HCT116 (cell line): ENCODE measurements at regions not wholly inside any gene's neighbourhood (a gene's known extent, or its start where the extent isn't known, plus 50 kb on each side); places are given as distances from the start of the nearest gene placed in this dataset.

Source experiments
- ATAC-seq: fragments of 200-7000 bp; cut with Tn5 transposase; 2 replicates; pipeline ENCODE4 v1.9.1; 2020; ENCODE audit warnings: mild to moderate bottlenecking, moderate library complexity
- BruUV-seq: library from RNA; stranded (reverse); fragments of 400-500 nt; replicated peaks from 2 replicates; lab custom pipeline; 2021; lab: Mats Ljungman, UMichigan
- CTCF ChIA-PET: fragments of 300-600 bp; sonication (Branson Sonifier 250); formaldehyde crosslinking; loops from one replicate; lab custom pipeline; 2021; ENCODE audit warnings: antibody characterized with exemption; lab: Charles Lee
- POLR2A ChIA-PET: fragments of 300-600, 350-600 bp; sonication (Branson Sonifier 250); formaldehyde crosslinking; loops from one replicate; lab custom pipeline; 2021; ENCODE audit warnings: antibody characterized with exemption; lab: Charles Lee
- RAD21 ChIA-PET, 2 experiments: fragments of 300-600 bp; sonication (Branson Sonifier 250); formaldehyde crosslinking; loops; one replicate each; lab custom pipeline; 2023; ENCODE audit warnings: low total read pairs in 2 of 2; ENCODE audit not compliant: uncharacterized antibody in 2 of 2, unreplicated experiment in 2 of 2, low non-redundant PET in 1 of 2; lab: Charles Lee
- DNase-seq: peaks from one replicate; pipeline ENCODE4 v3.0.0-alpha.2; 2010; ENCODE audit warnings: low read depth, low spot score
- H2AFZ ChIP-seq: fragments of 200-600 bp; shearing (Covaris generic), sonication (generic); 2 replicates; pipeline ENCODE4 v1.6.1; 2017; ENCODE audit warnings: low read depth, mixed run types, mixed read lengths, antibody characterized with exemption, low read length; ENCODE audit not compliant: poor library complexity, severe bottlenecking
- H3K27ac ChIP-seq: 2 replicates; pipeline ENCODE4 v1.5.1; 2012; ENCODE audit warnings: low read depth, low read length
- H3K27me3 ChIP-seq: fragments of 200-600 bp; sonication (generic); 2 replicates; pipeline ENCODE4 v1.6.1; 2016; ENCODE audit warnings: mixed run types, low read length, mixed read lengths; ENCODE audit not compliant: insufficient read depth
- H3K36me3 ChIP-seq, 2 experiments: fragments of 200-500 bp in 1 of 2; fragments of 200-600 bp in 1 of 2; sonication (Bioruptor generic) in 1 of 2; sonication (generic) in 1 of 2; 2 replicates each; pipeline versions ENCODE4 v1.5.1 to v1.6.1; 2014 to 2016; ENCODE audit warnings: low read length in 2 of 2, inconsistent platforms in 1 of 2, mixed read lengths in 1 of 2, mixed run types in 1 of 2; ENCODE audit not compliant: insufficient read depth in 2 of 2, control insufficient read depth in 1 of 2
- H3K4me1 ChIP-seq, 2 experiments: fragments of 200-600 bp in 1 of 2; sonication (generic) in 1 of 2; 2 replicates each; pipeline versions ENCODE4 v1.5.1 to v1.6.1; 2012 to 2017; ENCODE audit warnings: low read length in 2 of 2, inconsistent platforms in 1 of 2, mild to moderate bottlenecking in 1 of 2, mixed read lengths in 1 of 2, mixed run types in 1 of 2, moderate library complexity in 1 of 2; ENCODE audit not compliant: insufficient read depth in 2 of 2, control insufficient read depth in 1 of 2
- H3K4me2 ChIP-seq: fragments of 200-600 bp; sonication (generic); 2 replicates; pipeline ENCODE4 v1.6.1; 2017; ENCODE audit warnings: mixed run types, low read length, mixed read lengths
- H3K4me3 ChIP-seq, 2 experiments: fragments of 200-600 bp in 1 of 2; sonication (generic) in 1 of 2; replicated peaks in 1 of 2; 2 replicates each; pipeline ENCODE4 v1.5.1; 2011 to 2016; ENCODE audit warnings: low read length in 2 of 2, control low read depth in 1 of 2, low read depth in 1 of 2, mild to moderate bottlenecking in 1 of 2, mixed read lengths in 1 of 2, mixed run types in 1 of 2
- H3K79me2 ChIP-seq: fragments of 200-600 bp; sonication (generic); 2 replicates; pipeline ENCODE4 v1.6.1; 2017; ENCODE audit warnings: mild to moderate bottlenecking, mixed run types, low read length, moderate library complexity, mixed read lengths; ENCODE audit not compliant: insufficient read depth
- H3K9ac ChIP-seq: fragments of 200-600 bp; sonication (generic); 2 replicates; pipeline ENCODE4 v1.6.1; 2016; ENCODE audit warnings: low read length, mixed read lengths
- H3K9me2 ChIP-seq: fragments of 200-600 bp; sonication (generic), shearing (Covaris generic); 2 replicates; pipeline ENCODE4 v1.6.1; 2017; ENCODE audit warnings: mixed run types, mild to moderate bottlenecking, moderate library complexity; ENCODE audit not compliant: insufficient read depth
- H3K9me3 ChIP-seq, 2 experiments: fragments of 200-500 bp in 1 of 2; fragments of 200-600 bp in 1 of 2; sonication (Bioruptor generic) in 1 of 2; sonication (generic) in 1 of 2; 2 replicates each; pipeline ENCODE4 v1.6.1; 2014 to 2017; ENCODE audit warnings: low read length in 2 of 2, mixed read lengths in 2 of 2, inconsistent platforms in 1 of 2, low read depth in 1 of 2, mild to moderate bottlenecking in 1 of 2, mixed run types in 1 of 2, moderate library complexity in 1 of 2; ENCODE audit not compliant: control insufficient read depth in 1 of 2, insufficient read depth in 1 of 2
- H4K20me1 ChIP-seq: fragments of 200-600 bp; sonication (generic), shearing (Covaris generic); 2 replicates; pipeline ENCODE4 v1.6.1; 2017; ENCODE audit warnings: mixed run types, mild to moderate bottlenecking, moderate library complexity; ENCODE audit not compliant: insufficient read depth
- CBX3 ChIP-seq: IDR thresholded peaks from 2 replicates; pipeline ENCODE4 v1.6.1; 2012; ENCODE audit warnings: low read depth
- CEBPB ChIP-seq: IDR thresholded peaks from 2 replicates; pipeline ENCODE4 v1.6.1; 2012; ENCODE audit warnings: low read depth
- EGR1 ChIP-seq: IDR thresholded peaks from 2 replicates; pipeline ENCODE4 v1.6.1; 2012; ENCODE audit warnings: low read depth
- ELF1 ChIP-seq: IDR thresholded peaks from 2 replicates; pipeline ENCODE4 v1.6.1; 2012; ENCODE audit warnings: low read depth, borderline replicate concordance
- EZH2 ChIP-seq: fragments of 200-600 bp; sonication (generic); IDR thresholded peaks from 2 replicates; pipeline ENCODE4 v1.6.1; 2017; ENCODE audit warnings: antibody characterized with exemption, mixed run types
- EZH2phosphoT487 ChIP-seq: fragments of 200-600 bp; IDR thresholded peaks from 2 replicates; pipeline ENCODE4 v1.6.1; 2018; ENCODE audit warnings: antibody characterized with exemption, borderline replicate concordance
- FOSL1 ChIP-seq: IDR thresholded peaks from 2 replicates; pipeline ENCODE4 v1.6.1; 2012; ENCODE audit warnings: low read depth
- POLR2AphosphoS5 ChIP-seq: IDR thresholded peaks from 2 replicates; pipeline ENCODE4 v1.6.1; 2011; ENCODE audit warnings: mild to moderate bottlenecking, low read depth, low read length, moderate library complexity
- RAD21 ChIP-seq: IDR thresholded peaks from 2 replicates; pipeline ENCODE4 v1.6.1; 2012; ENCODE audit warnings: low read depth, mild to moderate bottlenecking
- SIN3A ChIP-seq: IDR thresholded peaks from 2 replicates; pipeline ENCODE4 v1.6.1; 2012; ENCODE audit warnings: low read depth
- SP1 ChIP-seq: IDR thresholded peaks from 2 replicates; pipeline ENCODE4 v1.6.1; 2012; ENCODE audit warnings: low read depth
- SRF ChIP-seq: IDR thresholded peaks from 2 replicates; pipeline ENCODE4 v1.6.1; 2012; ENCODE audit warnings: low read depth
- YY1 ChIP-seq: IDR thresholded peaks from 2 replicates; pipeline ENCODE4 v1.6.1; 2011; ENCODE audit warnings: low read length, low read depth, moderate library complexity, mild to moderate bottlenecking; ENCODE audit not compliant: insufficient replicate concordance; ENCODE audit errors: extremely low read depth
- ZNF274 ChIP-seq: fragments of 200-500 bp; sonication (Bioruptor generic); IDR thresholded peaks from 2 replicates; pipeline ENCODE4 v1.6.1; 2014; ENCODE audit warnings: mild to moderate bottlenecking, low read depth, low read length, inconsistent platforms
- intact Hi-C: fragments of 100-400 bp; cut with micrococcal nuclease; formaldehyde crosslinking; loops from 2 replicates; pipeline ENCODE4 v1.10.0; 2022
- TF ChIP-seq, protein P1 (sequence below): IDR thresholded peaks from 2 replicates; pipeline ENCODE4 v1.6.1; 2012
- TF ChIP-seq, protein P2 (sequence below): IDR thresholded peaks from 2 replicates; pipeline ENCODE4 v1.6.1; 2012; ENCODE audit warnings: low read depth
- TF ChIP-seq, protein P3 (sequence below): IDR thresholded peaks from 2 replicates; pipeline ENCODE4 v1.6.1; 2012
- TF ChIP-seq, protein P4 (sequence below): IDR thresholded peaks from 2 replicates; pipeline ENCODE4 v1.6.1; 2011; ENCODE audit warnings: mild to moderate bottlenecking, low read length, moderate library complexity; ENCODE audit not compliant: insufficient replicate concordance; ENCODE audit errors: extremely low read depth

DNA sequence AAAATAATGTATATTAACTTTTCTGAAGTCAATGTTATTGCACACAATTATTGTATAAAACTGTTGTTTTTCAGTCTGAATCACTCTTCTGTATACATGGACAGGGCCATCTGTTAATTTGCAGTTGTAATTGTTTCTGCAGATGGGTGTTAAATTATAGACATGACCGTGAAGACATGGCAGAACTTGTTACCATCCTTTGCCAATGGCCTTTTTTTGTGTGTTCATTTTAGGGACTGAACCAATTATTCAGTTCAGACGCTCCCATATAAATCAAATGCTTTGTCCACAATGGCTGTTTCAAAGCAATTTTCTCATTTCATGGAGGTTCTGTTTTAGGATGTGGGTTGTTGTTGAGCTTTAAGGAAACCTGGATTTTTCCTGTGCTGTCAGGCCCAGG is 533.7 kb downstream of the DOK5 start (continued):
- TF ChIP-seq SIN3A = no peak
- TF ChIP-seq, all 23 proteins: peak for 0

DNA sequence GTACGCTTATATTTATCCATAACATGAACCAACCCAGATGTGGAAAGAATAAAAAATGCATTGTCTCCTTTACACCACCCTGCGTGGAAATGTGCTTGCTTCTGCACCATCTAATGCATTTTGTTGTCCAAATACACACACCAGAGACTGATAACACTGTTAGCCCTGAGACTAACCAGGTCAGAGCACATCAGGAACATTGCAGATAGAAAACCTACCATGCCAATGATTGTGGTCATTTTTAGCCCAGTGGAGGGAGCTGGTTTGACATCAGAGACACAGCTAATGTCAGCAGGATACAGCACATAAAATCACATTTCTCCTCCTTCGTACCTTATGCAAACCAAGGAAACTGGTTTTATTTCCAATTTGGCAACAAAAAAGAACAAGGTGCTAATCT is 528.7 kb downstream of the DOK5 start:
- Histone ChIP-seq H3K9me2 (no peaks in the 10 kb centered on the region), H2AFZ (no peak overlapping the region), H3K9ac (no peak overlapping the region), H3K4me2 (no peak overlapping the region), H4K20me1 (no peaks in the 10 kb centered on the region), H3K27ac (no peak overlapping the region), H3K27me3 (no peaks in the 10 kb centered on the region), H3K79me2 (no peaks in the 10 kb centered on the region), H3K4me3 (no peak overlapping the region), H3K4me1 (no peaks in the 10 kb centered on the region), H3K36me3 (no peaks in the 10 kb centered on the region), H3K9me3 (peaks cover 14 to 21% of the 10 kb centered on the region in 2 experiments; a peak in 2 of 4 replicates)
- POLR2A ChIA-PET = no interaction called here
- BruUV-seq = no TSS peak
- intact Hi-C loops = no loop called here
- CTCF ChIA-PET = no interaction called here
- TF ChIP-seq FOSL1 = no peak
- no peak for TF ChIP-seq CEBPB
- TF ChIP-seq, protein P1, sequence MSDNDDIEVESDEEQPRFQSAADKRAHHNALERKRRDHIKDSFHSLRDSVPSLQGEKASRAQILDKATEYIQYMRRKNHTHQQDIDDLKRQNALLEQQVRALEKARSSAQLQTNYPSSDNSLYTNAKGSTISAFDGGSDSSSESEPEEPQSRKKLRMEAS = no peak
- TF ChIP-seq YY1 = no peak
- no peak for TF ChIP-seq EZH2
- no peak for TF ChIP-seq ZNF274
- no peak for TF ChIP-seq ELF1
- no peak for TF ChIP-seq CBX3
- no peak for TF ChIP-seq SP1
- no peak for TF ChIP-seq EZH2phosphoT487
- TF ChIP-seq, protein P2, sequence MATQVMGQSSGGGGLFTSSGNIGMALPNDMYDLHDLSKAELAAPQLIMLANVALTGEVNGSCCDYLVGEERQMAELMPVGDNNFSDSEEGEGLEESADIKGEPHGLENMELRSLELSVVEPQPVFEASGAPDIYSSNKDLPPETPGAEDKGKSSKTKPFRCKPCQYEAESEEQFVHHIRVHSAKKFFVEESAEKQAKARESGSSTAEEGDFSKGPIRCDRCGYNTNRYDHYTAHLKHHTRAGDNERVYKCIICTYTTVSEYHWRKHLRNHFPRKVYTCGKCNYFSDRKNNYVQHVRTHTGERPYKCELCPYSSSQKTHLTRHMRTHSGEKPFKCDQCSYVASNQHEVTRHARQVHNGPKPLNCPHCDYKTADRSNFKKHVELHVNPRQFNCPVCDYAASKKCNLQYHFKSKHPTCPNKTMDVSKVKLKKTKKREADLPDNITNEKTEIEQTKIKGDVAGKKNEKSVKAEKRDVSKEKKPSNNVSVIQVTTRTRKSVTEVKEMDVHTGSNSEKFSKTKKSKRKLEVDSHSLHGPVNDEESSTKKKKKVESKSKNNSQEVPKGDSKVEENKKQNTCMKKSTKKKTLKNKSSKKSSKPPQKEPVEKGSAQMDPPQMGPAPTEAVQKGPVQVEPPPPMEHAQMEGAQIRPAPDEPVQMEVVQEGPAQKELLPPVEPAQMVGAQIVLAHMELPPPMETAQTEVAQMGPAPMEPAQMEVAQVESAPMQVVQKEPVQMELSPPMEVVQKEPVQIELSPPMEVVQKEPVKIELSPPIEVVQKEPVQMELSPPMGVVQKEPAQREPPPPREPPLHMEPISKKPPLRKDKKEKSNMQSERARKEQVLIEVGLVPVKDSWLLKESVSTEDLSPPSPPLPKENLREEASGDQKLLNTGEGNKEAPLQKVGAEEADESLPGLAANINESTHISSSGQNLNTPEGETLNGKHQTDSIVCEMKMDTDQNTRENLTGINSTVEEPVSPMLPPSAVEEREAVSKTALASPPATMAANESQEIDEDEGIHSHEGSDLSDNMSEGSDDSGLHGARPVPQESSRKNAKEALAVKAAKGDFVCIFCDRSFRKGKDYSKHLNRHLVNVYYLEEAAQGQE = no peak
- TF ChIP-seq SIN3A = no peak
- no peak for TF ChIP-seq SRF
- TF ChIP-seq EGR1 = no peak
- TF ChIP-seq, protein P3, sequence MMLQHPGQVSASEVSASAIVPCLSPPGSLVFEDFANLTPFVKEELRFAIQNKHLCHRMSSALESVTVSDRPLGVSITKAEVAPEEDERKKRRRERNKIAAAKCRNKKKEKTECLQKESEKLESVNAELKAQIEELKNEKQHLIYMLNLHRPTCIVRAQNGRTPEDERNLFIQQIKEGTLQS = no peak
- TF ChIP-seq, protein P4, sequence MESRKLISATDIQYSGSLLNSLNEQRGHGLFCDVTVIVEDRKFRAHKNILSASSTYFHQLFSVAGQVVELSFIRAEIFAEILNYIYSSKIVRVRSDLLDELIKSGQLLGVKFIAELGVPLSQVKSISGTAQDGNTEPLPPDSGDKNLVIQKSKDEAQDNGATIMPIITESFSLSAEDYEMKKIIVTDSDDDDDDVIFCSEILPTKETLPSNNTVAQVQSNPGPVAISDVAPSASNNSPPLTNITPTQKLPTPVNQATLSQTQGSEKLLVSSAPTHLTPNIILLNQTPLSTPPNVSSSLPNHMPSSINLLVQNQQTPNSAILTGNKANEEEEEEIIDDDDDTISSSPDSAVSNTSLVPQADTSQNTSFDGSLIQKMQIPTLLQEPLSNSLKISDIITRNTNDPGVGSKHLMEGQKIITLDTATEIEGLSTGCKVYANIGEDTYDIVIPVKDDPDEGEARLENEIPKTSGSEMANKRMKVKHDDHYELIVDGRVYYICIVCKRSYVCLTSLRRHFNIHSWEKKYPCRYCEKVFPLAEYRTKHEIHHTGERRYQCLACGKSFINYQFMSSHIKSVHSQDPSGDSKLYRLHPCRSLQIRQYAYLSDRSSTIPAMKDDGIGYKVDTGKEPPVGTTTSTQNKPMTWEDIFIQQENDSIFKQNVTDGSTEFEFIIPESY = no peak
- TF ChIP-seq POLR2AphosphoS5 = no peak
- no peak for TF ChIP-seq RAD21
- RAD21 ChIA-PET = no interaction called here
- ATAC-seq (no peak), DNase-seq (no peak)
